ENCODE measurements at regions not wholly inside any gene's neighbourhood (a gene's known extent, or its start where the extent isn't known, plus 50 kb on each side); places are given as distances from the start of the nearest gene placed in this dataset.

DNA sequence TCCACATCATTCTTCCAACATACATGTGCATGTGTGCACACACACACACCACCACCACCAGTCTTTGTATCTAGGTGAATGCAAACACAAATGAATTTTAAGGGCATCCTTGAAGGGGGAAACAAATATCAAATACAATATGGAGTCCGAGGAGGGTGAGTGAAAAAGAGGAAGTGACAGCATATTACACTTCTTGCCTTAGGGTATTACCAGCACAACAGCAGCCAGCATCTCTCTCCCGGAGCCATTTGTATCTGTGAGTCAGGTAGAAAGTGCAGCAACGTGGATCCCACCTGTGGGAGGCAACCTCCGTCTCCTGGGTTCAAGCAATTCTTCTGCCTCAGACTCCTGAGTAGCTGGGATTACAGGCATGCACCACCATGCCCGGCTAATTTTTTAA lies 483.2 kb downstream of the SMARCA1 start:
- Mint-ChIP-seq H3K27me3 (no peaks in the 10 kb centered on the region), H3K27ac (ENCODE audit: low read depth) (no peak overlapping the region), H3K4me1 (no peaks in the 10 kb centered on the region), H3K4me3 (no peak overlapping the region), H3K9me3 (no peaks in the 10 kb centered on the region), H3K36me3 (ENCODE audit: insufficient read depth) (no peaks in the 10 kb centered on the region)
- ATAC-seq (replicated peaks; ENCODE audit: extremely low read depth, poor library complexity, severe bottlenecking) (no peak), DNase-seq (ENCODE audit: low spot score in 2 of 2) (no peak)

DNA sequence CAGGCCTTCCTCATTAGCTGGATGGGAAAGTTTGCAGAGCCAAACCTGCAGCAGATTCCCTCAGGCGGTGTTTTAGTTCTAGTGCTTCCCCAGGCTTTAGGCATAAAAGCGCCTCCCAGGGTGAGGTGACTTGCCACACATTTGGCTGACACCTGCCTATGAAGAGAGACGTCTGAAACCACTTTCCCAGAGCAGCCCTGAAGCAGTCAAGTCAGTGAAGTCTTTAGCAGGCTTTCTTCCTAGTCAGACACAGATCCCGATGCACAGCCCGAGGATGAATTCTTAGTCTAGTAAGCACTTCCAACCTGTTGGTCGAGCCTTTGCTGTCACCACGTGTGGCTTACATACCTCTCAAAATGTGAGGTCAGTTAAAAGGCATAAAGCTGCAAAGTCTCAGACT lies 484.1 kb downstream of the SMARCA1 start:
- DNase-seq (ENCODE audit: low spot score in 2 of 2) (no peak), ATAC-seq (replicated peaks; ENCODE audit: extremely low read depth, poor library complexity, severe bottlenecking) (no peak)
- no peaks in the 10 kb centered on the region for H3K36me3 Mint-ChIP-seq (ENCODE audit: insufficient read depth)
- H3K4me3 Mint-ChIP-seq, result no peak overlapping the region
- H3K9me3 Mint-ChIP-seq, result no peaks in the 10 kb centered on the region
- no peaks in the 10 kb centered on the region for H3K27me3 Mint-ChIP-seq
- no peaks in the 10 kb centered on the region for H3K4me1 Mint-ChIP-seq
- H3K27ac Mint-ChIP-seq (ENCODE audit: low read depth), result no peak overlapping the region

DNA sequence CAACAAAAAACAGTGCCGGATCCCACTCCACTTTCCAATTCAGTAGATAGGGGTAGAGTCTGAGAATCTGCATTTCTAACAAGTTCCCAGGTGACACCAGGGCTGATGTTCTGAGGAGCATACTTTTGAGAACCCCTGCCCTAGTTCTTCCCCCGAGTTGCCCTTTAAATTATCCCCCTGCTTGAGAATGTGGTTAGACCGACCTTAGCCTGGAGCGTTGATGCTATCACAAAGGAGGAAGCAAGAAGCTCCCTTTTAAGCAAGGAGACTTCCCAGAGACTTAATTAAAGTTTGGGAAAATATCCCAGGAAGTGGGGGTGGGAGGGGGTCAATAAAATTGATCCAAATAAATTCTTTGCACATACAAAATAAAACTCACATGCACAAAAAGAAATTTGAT lies 485.9 kb downstream of the SMARCA1 start:
- Mint-ChIP-seq H3K27me3 (no peaks in the 10 kb centered on the region), H3K9me3 (no peaks in the 10 kb centered on the region), H3K4me1 (no peaks in the 10 kb centered on the region), H3K36me3 (ENCODE audit: insufficient read depth) (no peaks in the 10 kb centered on the region), H3K4me3 (no peak overlapping the region), H3K27ac (ENCODE audit: low read depth) (no peak overlapping the region)
- DNase-seq (ENCODE audit: low spot score in 2 of 2) (no peak), ATAC-seq (replicated peaks; ENCODE audit: extremely low read depth, poor library complexity, severe bottlenecking) (no peak)

DNA sequence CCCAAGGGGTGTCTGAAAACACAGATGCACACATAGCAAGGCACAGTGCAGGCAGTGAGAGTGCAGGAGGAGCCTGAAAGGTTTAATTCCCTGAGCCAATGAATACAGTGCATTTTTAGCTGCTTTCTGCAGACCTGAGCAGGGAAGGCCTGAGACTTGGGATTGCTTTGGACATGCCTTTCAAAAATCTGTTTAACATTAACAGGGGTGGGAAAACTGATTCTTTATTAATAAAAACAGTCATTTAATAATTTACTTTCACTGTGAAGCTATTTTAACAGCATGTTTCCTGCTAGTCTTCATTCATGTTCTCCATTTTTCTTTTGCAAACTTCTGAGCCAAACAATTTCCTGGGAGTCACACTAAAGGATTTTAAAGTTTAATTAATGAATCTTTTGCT lies 488.1 kb downstream of the SMARCA1 start:
- no peaks in the 10 kb centered on the region for H3K27me3 Mint-ChIP-seq
- no peak overlapping the region for H3K4me3 Mint-ChIP-seq
- no peaks in the 10 kb centered on the region for H3K4me1 Mint-ChIP-seq
- H3K36me3 Mint-ChIP-seq (ENCODE audit: insufficient read depth), result no peaks in the 10 kb centered on the region
- ATAC-seq (replicated peaks; ENCODE audit: extremely low read depth, poor library complexity, severe bottlenecking), result no peak
- H3K27ac Mint-ChIP-seq (ENCODE audit: low read depth), result no peak overlapping the region
- DNase-seq (ENCODE audit: low spot score in 2 of 2), result no peak
- H3K9me3 Mint-ChIP-seq, result no peaks in the 10 kb centered on the region

DNA sequence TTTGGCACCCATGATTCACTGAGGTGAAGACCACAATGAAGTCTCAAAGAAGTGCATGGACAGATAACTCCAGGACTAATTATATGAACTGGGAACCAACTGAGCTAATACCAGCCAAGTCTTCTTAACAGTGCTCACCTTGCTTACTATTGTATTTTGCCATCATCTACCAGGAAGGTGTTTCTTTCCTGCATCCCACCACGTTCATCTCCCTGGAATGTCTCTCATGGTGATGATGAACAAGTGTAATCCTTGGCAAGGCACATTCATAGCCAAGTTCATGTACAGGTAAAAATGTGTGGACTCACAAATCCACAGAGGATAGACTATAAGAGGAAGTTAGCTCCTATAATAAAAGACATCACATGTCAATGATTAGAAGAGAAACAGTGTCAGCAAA lies 489.1 kb downstream of the SMARCA1 start:
- H3K36me3 Mint-ChIP-seq (ENCODE audit: insufficient read depth), result no peaks in the 10 kb centered on the region
- no peak overlapping the region for H3K4me3 Mint-ChIP-seq
- no peaks in the 10 kb centered on the region for H3K9me3 Mint-ChIP-seq
- DNase-seq (ENCODE audit: low spot score in 2 of 2), result no peak
- H3K4me1 Mint-ChIP-seq, result no peaks in the 10 kb centered on the region
- ATAC-seq (replicated peaks; ENCODE audit: extremely low read depth, poor library complexity, severe bottlenecking), result no peak
- no peaks in the 10 kb centered on the region for H3K27me3 Mint-ChIP-seq
- no peak overlapping the region for H3K27ac Mint-ChIP-seq (ENCODE audit: low read depth)

DNA sequence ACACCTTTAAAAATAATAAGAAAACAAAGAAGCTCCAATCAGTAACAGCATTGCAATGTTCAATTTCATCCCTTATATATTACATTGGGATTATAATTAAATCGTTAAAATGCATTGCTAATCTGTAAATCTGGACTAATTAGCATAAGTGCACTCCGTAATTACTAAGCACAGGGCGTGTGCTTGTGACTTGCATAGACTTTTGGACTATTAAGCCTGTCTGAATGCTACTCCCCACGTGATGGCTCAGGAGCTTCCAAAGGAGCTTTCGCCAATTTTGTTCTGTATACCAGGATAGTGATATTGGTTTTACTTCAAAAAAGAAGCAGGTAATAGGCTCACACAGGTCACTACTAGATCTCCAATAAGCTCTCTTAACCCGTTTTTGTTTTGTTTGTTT lies 497.1 kb downstream of the SMARCA1 start:
- H3K36me3 Mint-ChIP-seq (ENCODE audit: insufficient read depth), result no peaks in the 10 kb centered on the region
- H3K9me3 Mint-ChIP-seq, result no peaks in the 10 kb centered on the region
- no peak overlapping the region for H3K27ac Mint-ChIP-seq (ENCODE audit: low read depth)
- no peaks in the 10 kb centered on the region for H3K27me3 Mint-ChIP-seq
- no peak for DNase-seq (ENCODE audit: low spot score in 2 of 2)
- no peaks in the 10 kb centered on the region for H3K4me1 Mint-ChIP-seq
- no peak overlapping the region for H3K4me3 Mint-ChIP-seq
- no peak for ATAC-seq (replicated peaks; ENCODE audit: extremely low read depth, poor library complexity, severe bottlenecking)

DNA sequence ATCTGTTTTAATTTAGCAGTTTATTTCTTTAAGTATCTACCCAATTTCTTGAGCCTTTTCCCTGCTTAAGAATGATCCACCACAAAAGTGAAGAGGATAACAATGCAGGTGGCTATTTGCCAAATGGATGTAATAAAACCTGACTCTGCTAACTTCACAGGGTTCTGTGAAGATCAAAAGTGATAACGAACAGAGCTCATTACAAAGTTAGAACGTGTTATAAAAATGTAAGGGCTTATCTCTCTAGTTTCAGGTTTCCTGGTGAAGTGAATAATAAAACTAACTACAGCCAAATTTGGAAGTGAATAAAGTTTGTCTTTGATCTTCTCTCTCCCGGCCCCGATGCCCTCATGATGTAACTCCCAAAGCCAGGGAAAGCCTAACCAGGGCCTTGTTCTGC lies 497.9 kb downstream of the SMARCA1 start:
- Mint-ChIP-seq H3K9me3 (no peaks in the 10 kb centered on the region), H3K4me1 (no peaks in the 10 kb centered on the region), H3K36me3 (ENCODE audit: insufficient read depth) (no peaks in the 10 kb centered on the region), H3K27me3 (no peaks in the 10 kb centered on the region), H3K27ac (ENCODE audit: low read depth) (no peak overlapping the region), H3K4me3 (no peak overlapping the region)
- ATAC-seq (replicated peaks; ENCODE audit: extremely low read depth, poor library complexity, severe bottlenecking) (no peak), DNase-seq (ENCODE audit: low spot score in 2 of 2) (no peak)

DNA sequence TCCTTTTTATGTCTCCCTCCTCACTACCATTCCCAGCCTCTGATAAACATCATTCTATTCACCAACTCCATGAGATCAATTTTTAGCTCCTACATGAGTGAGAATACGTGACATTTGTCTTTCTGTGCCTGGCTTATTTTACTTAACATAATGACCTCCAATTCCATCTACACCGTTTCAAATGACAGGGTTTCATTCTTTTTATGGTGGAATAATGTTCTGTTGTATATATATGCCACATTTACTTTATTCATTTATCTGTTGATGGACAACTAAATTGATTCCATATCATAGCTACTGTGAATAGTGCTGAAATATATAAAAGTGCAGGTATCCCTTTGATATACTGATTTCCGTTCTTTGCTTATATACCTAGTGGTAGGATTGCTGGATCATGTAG lies 503.9 kb downstream of the SMARCA1 start:
- DNase-seq (ENCODE audit: low spot score in 2 of 2) (no peak), ATAC-seq (replicated peaks; ENCODE audit: extremely low read depth, poor library complexity, severe bottlenecking) (no peak)
- Mint-ChIP-seq H3K27me3 (no peaks in the 10 kb centered on the region), H3K4me3 (no peak overlapping the region), H3K27ac (ENCODE audit: low read depth) (no peak overlapping the region), H3K4me1 (no peaks in the 10 kb centered on the region), H3K9me3 (no peaks in the 10 kb centered on the region), H3K36me3 (ENCODE audit: insufficient read depth) (no peaks in the 10 kb centered on the region)

DNA sequence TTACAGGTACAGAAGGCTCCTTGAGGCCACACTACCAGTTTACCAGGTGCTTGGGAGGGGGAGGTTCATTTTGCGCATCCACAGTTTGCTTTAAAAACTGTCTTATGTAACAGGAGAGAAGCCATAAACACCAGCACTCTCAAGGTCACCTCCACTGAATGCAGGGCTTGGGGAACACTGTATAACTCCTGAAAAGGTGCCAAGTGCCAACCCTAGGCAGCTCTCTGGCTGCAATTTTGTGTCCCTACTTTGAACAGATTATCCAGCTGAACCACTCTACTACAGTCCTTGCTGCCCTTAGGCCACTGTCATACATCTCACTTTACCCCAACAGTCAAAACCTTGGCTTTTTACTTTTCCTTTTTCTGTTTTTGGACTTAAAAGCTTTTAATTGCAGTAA lies 507.9 kb downstream of the SMARCA1 start:
- Mint-ChIP-seq H3K36me3 (ENCODE audit: insufficient read depth) (no peaks in the 10 kb centered on the region), H3K27ac (ENCODE audit: low read depth) (no peak overlapping the region), H3K4me1 (no peaks in the 10 kb centered on the region), H3K9me3 (no peaks in the 10 kb centered on the region), H3K4me3 (no peak overlapping the region), H3K27me3 (no peaks in the 10 kb centered on the region)
- ATAC-seq (replicated peaks; ENCODE audit: extremely low read depth, poor library complexity, severe bottlenecking) (no peak), DNase-seq (ENCODE audit: low spot score in 2 of 2) (no peak)

DNA sequence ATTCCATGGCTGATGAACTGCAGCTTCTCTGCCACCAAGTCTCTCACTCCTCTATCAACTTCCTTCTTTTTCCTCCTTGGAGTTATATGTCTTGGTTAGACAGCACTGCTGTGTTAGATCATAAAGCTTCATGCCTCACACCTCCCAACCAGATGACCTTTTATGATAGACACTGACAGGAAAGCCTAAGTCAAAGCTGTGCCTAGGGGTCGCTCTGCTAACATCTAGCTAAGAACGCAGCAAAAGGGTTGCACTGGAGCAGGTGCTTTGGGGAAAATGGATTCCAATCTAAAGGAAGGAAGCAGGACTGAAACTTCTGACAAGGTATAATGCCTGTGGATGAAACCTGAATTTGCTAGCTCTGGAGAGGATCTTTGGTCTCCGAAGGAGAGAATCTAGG lies 509.7 kb downstream of the SMARCA1 start:
- no peak overlapping the region for H3K27ac Mint-ChIP-seq (ENCODE audit: low read depth)
- DNase-seq (ENCODE audit: low spot score in 2 of 2), result no peak
- ATAC-seq (replicated peaks; ENCODE audit: extremely low read depth, poor library complexity, severe bottlenecking), result no peak
- H3K36me3 Mint-ChIP-seq (ENCODE audit: insufficient read depth), result no peaks in the 10 kb centered on the region
- H3K9me3 Mint-ChIP-seq, result no peaks in the 10 kb centered on the region
- no peaks in the 10 kb centered on the region for H3K27me3 Mint-ChIP-seq
- no peak overlapping the region for H3K4me3 Mint-ChIP-seq
- H3K4me1 Mint-ChIP-seq, result no peaks in the 10 kb centered on the region

DNA sequence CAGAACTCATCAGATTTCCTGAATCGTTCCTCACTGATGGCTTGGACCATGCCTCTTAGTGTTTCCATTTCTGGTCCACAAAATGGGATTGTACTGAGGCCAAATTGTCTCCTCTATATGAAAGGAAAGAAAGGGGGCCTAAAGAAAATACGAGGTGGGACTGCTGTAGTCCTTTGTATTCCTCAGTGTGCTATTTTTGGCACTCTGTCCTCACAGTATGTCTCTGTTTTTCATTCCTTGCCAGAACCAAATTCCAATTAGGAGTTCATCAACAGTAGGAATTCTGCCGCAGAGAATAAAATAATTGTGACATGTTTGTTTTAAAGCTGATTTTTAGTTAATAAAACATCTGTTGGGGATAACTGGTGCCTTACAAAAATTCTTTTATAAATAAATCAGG lies 515.7 kb downstream of the SMARCA1 start:
- Mint-ChIP-seq H3K27me3 (no peaks in the 10 kb centered on the region), H3K36me3 (ENCODE audit: insufficient read depth) (no peaks in the 10 kb centered on the region), H3K4me1 (no peaks in the 10 kb centered on the region), H3K27ac (ENCODE audit: low read depth) (no peak overlapping the region), H3K4me3 (no peak overlapping the region), H3K9me3 (no peaks in the 10 kb centered on the region)
- no peak for DNase-seq (ENCODE audit: low spot score in 2 of 2)
- ATAC-seq (replicated peaks; ENCODE audit: extremely low read depth, poor library complexity, severe bottlenecking), result no peak

DNA sequence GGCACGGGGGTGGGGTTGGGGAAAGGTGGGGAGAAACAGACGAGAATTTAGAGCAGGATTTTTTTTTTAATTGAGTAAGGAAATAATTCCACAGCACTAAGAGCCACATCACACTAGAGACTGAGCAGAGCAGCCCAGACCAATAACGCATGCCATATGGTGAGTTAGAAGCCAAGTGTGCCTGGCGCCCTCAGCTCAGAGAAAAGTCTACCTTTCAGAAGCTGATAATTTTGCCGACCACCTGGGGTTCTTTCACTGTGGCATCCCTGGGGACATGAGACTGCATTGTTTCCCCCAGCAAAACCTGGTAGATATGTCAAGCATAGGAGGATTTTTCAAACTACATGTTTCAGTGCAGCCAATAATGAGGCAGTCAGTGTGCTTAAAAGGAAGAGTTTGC lies 516.8 kb downstream of the SMARCA1 start:
- Mint-ChIP-seq H3K36me3 (ENCODE audit: insufficient read depth) (no peaks in the 10 kb centered on the region), H3K27me3 (no peaks in the 10 kb centered on the region), H3K27ac (ENCODE audit: low read depth) (no peak overlapping the region), H3K4me3 (no peak overlapping the region), H3K4me1 (no peaks in the 10 kb centered on the region), H3K9me3 (no peaks in the 10 kb centered on the region)
- ATAC-seq (replicated peaks; ENCODE audit: extremely low read depth, poor library complexity, severe bottlenecking) (no peak), DNase-seq (ENCODE audit: low spot score in 2 of 2) (no peak)

DNA sequence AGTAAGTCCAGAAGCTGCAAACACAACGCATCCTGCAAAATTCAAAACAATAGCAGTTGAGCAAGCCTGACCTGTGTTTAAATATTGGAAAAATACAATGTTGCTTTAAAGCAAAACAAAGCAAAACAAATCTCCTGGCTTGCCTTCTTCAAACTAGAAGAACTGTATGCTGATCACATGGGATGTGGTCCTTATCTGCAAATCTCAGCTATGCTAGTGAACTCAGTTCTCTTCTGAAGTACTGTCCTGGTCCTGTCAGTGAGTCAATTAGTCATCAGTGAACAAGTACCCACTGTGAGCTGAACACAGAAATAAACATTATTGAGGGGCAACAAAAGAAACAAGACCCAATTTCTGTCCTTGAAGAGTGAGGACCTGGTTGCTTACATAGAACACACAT lies 522.5 kb downstream of the SMARCA1 start:
- Mint-ChIP-seq H3K4me3 (no peak overlapping the region), H3K4me1 (no peaks in the 10 kb centered on the region), H3K9me3 (no peaks in the 10 kb centered on the region), H3K36me3 (ENCODE audit: insufficient read depth) (no peaks in the 10 kb centered on the region), H3K27ac (ENCODE audit: low read depth) (no peak overlapping the region), H3K27me3 (no peaks in the 10 kb centered on the region)
- ATAC-seq (replicated peaks; ENCODE audit: extremely low read depth, poor library complexity, severe bottlenecking) (no peak), DNase-seq (ENCODE audit: low spot score in 2 of 2) (no peak)

DNA sequence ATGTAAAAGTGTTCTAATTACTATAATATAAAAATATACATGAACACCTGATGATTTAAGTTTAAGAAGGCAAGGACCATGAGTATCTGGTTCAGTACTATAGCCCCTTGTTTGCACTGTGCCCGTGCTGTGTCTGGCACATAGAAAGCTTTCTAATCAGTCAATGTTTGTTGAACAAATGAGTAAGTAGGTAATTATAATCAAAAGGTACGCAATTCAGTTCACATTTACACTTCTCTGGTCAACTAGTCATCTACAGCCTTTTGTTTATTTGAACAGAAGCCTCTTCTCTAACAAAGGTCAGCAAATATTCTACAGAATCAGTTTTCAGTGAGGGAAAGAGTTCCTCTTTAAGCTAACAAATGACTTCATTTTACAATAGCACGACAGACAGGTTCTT lies 523.3 kb downstream of the SMARCA1 start:
- Mint-ChIP-seq H3K4me3 (no peak overlapping the region), H3K4me1 (no peaks in the 10 kb centered on the region), H3K36me3 (ENCODE audit: insufficient read depth) (no peaks in the 10 kb centered on the region), H3K9me3 (no peaks in the 10 kb centered on the region), H3K27ac (ENCODE audit: low read depth) (no peak overlapping the region), H3K27me3 (no peaks in the 10 kb centered on the region)
- DNase-seq (ENCODE audit: low spot score in 2 of 2), result no peak
- no peak for ATAC-seq (replicated peaks; ENCODE audit: extremely low read depth, poor library complexity, severe bottlenecking)

Measured in central memory CD8-positive, alpha-beta T cell (primary cell).